ENCODE measurements at regions not wholly inside any gene's neighbourhood (a gene's known extent, or its start where the extent isn't known, plus 50 kb on each side); places are given as distances from the start of the nearest gene placed in this dataset.

GRCh38 chr18:56268952-56269351, 369.4 kb downstream of the TXNL1 start:
- Histone ChIP-seq H3K23ac (ENCODE audit: low read depth, low read length) (no peak overlapping the region), H3K4me2 (ENCODE audit: low read depth, low read length) (no peak overlapping the region), H3K9ac (ENCODE audit: low read depth, low read length) (no peak overlapping the region), H3K27me3 (ENCODE audit: control insufficient read depth, insufficient read depth, low read length) (no peaks in the 10 kb centered on the region), H3K27ac (ENCODE audit: insufficient read depth, low read length) (no peak overlapping the region), H3K4ac (ENCODE audit: low read depth, low read length) (no peak overlapping the region), H4K20me1 (ENCODE audit: insufficient read depth, low read length) (no peaks in the 10 kb centered on the region), H4K8ac (ENCODE audit: low read depth in 2 of 2, low read length in 2 of 2) (no peak overlapping the region), H2BK15ac (ENCODE audit: low read depth, low read length) (no peak overlapping the region), H3K18ac (ENCODE audit: low read depth, low read length) (no peak overlapping the region), H2BK5ac (ENCODE audit: low read depth, low read length, poor library complexity, severe bottlenecking) (no peak overlapping the region), H3K9me3 (ENCODE audit: control insufficient read depth, insufficient read depth, low read length) (no peaks in the 10 kb centered on the region), H3K4me1 (ENCODE audit: control insufficient read depth, insufficient read depth, low read length) (no peaks in the 10 kb centered on the region), H2AK9ac (replicated peaks; ENCODE audit: low read depth, low read length, poor library complexity) (no peak overlapping the region), H3K9me1 (ENCODE audit: insufficient read depth, low read length) (no peaks in the 10 kb centered on the region), H3K56ac (ENCODE audit: extremely low read depth, insufficient read depth, low read length) (no peak overlapping the region), H2BK20ac (ENCODE audit: low read depth, low read length) (no peak overlapping the region), H2AK5ac (ENCODE audit: low read depth, low read length) (no peak overlapping the region), H3K36me3 (ENCODE audit: control insufficient read depth, insufficient read depth, low read length) (no peaks in the 10 kb centered on the region), H3K79me1 (ENCODE audit: low read depth in 1 of 2, low read length in 2 of 2) (no peaks in the 10 kb centered on the region), H3K14ac (replicated peaks; ENCODE audit: low read depth, low read length) (no peak overlapping the region), H2BK120ac (ENCODE audit: low read depth, low read length) (no peak overlapping the region), H4K5ac (ENCODE audit: low read depth, low read length) (no peak overlapping the region), H2AFZ (replicated peaks; ENCODE audit: low read length, poor library complexity) (no peak overlapping the region), H3K4me3 (ENCODE audit: insufficient read depth, low read depth, low read length) (no peak overlapping the region), H4K91ac (ENCODE audit: insufficient read depth, low read depth, low read length) (no peak overlapping the region)
- intact Hi-C loops (cut with micrococcal nuclease) (loop anchor here (10.0 kb wide), 1 partner anchor 106 kb away; no protein-coding TSS in a partner anchor), in situ Hi-C loops (cut with MboI; ENCODE audit: low sequenced_read_pairs) (no loop called here), dilution Hi-C loops (cut with HindIII; ENCODE audit: low sequenced_read_pairs, unreplicated experiment) (no loop called here)
- TF ChIP-seq RAD21 (IDR thresholded peaks at IDR 0.05; ENCODE audit: low read length) = no peak
- TF ChIP-seq MXI1 (IDR thresholded peaks at IDR 0.05; ENCODE audit: borderline replicate concordance, low read depth, low read length) = no peak
- no peak for TF ChIP-seq SMC3 (IDR thresholded peaks at IDR 0.05; ENCODE audit: low read depth, low read length)
- TF ChIP-seq CTCF (conservative IDR thresholded peaks at IDR 0.05; ENCODE audit: low read depth, low read length) = no peak
- TF ChIP-seq FOS (IDR thresholded peaks at IDR 0.05; ENCODE audit: low read depth, low read length) = no peak
- TF ChIP-seq RCOR1 (IDR thresholded peaks at IDR 0.05; ENCODE audit: insufficient replicate concordance, low read length) = no peak
- TF ChIP-seq MAFK (IDR thresholded peaks at IDR 0.05; ENCODE audit: low read depth, low read length) = no peak
- TF ChIP-seq POLR2A (IDR thresholded peaks at IDR 0.05; ENCODE audit: low read depth, low read length) = no peak
- no peak for TF ChIP-seq BHLHE40 (IDR thresholded peaks at IDR 0.05; ENCODE audit: low read depth, low read length)
- TF ChIP-seq CEBPB (IDR thresholded peaks at IDR 0.05; ENCODE audit: low read depth, low read length) = no peak
- no peak for TF ChIP-seq RFX5 (IDR thresholded peaks at IDR 0.05; ENCODE audit: low read depth, low read length)
- TF ChIP-seq NFE2L2 (IDR thresholded peaks at IDR 0.05; ENCODE audit: low read depth, low read length) = no peak
- TF ChIP-seq ELK1 (IDR thresholded peaks at IDR 0.05; ENCODE audit: borderline replicate concordance, low read depth, low read length) = no peak
- no peak for TF ChIP-seq MAZ (IDR thresholded peaks at IDR 0.05; ENCODE audit: borderline replicate concordance, low read depth, low read length)
- no peak for TF ChIP-seq USF2 (IDR thresholded peaks at IDR 0.05; ENCODE audit: low read depth, low read length)
- TF ChIP-seq CHD1 (IDR thresholded peaks at IDR 0.05; ENCODE audit: low read depth, low read length) = no peak
- no CpG with 5 or more reads among the region's 1 CpG for WGBS, 2 experiments (ENCODE audit: extremely low coverage in 2 of 2, insufficient read length in 1 of 2)
- DNase-seq = no peak
- ChIA-PET CTCF (interaction anchor here (0.6 kb wide), 1 partner anchor 1290 kb away, joined by 3 read pairs; no protein-coding TSS in a partner anchor), POLR2A (ENCODE audit: unreplicated experiment) (no interaction called here)
- BruUV-seq (replicated peaks) = no TSS peak
- ATAC-seq (ENCODE audit: low read depth) = no peak

Measured in IMR-90 (cell line).